ENCODE measurements at regions not wholly inside any gene's neighbourhood (a gene's known extent, or its start where the extent isn't known, plus 50 kb on each side); places are given as distances from the start of the nearest gene placed in this dataset.

DNA sequence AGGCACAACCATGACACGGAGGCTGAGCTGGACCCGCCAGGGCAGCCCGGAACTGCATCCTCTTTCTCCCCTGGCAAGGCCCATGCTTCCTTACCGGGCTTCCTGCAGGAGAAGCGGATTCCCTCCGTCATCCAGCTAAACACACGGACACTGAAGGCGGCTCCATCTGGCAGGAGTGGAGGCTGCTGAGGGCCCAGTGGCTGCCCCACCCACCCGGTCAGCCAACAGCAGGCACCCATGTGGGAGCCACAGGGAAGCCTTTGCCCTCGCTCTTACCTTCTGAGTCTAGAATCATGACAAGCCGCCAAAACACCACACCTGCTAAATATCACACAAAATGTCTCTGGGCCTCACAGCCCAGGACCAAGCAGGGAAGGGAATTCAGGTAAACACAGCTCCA, 321.6 kb upstream of the RNF32 start:
- TF ChIP-seq, protein P1, sequence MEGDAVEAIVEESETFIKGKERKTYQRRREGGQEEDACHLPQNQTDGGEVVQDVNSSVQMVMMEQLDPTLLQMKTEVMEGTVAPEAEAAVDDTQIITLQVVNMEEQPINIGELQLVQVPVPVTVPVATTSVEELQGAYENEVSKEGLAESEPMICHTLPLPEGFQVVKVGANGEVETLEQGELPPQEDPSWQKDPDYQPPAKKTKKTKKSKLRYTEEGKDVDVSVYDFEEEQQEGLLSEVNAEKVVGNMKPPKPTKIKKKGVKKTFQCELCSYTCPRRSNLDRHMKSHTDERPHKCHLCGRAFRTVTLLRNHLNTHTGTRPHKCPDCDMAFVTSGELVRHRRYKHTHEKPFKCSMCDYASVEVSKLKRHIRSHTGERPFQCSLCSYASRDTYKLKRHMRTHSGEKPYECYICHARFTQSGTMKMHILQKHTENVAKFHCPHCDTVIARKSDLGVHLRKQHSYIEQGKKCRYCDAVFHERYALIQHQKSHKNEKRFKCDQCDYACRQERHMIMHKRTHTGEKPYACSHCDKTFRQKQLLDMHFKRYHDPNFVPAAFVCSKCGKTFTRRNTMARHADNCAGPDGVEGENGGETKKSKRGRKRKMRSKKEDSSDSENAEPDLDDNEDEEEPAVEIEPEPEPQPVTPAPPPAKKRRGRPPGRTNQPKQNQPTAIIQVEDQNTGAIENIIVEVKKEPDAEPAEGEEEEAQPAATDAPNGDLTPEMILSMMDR (IDR thresholded peaks at IDR 0.05) = no peak
- no peak for TF ChIP-seq POLR2AphosphoS5 (IDR thresholded peaks at IDR 0.05)

All from breast epithelium (tissue), 3 donors.